Epithelial cell of proximal tubule (primary cell): ENCODE measurements at regions not wholly inside any gene's neighbourhood (a gene's known extent, or its start where the extent isn't known, plus 50 kb on each side); places are given as distances from the start of the nearest gene placed in this dataset.

Experiments
- DNase-seq: peaks from one replicate; pipeline ENCODE4 v3.0.0-alpha.2; 2011; ENCODE audit warnings: low read depth
- H3K4me3 ChIP-seq: 2 replicates; pipeline ENCODE4 v1.5.1; 2011; ENCODE audit warnings: low read depth, mild to moderate bottlenecking, low read length
- TF ChIP-seq, protein P1 (sequence below): conservative IDR thresholded peaks from 2 replicates; pipeline ENCODE4 v1.5.1; 2012; ENCODE audit warnings: low read depth, mild to moderate bottlenecking, low read length

DNA sequence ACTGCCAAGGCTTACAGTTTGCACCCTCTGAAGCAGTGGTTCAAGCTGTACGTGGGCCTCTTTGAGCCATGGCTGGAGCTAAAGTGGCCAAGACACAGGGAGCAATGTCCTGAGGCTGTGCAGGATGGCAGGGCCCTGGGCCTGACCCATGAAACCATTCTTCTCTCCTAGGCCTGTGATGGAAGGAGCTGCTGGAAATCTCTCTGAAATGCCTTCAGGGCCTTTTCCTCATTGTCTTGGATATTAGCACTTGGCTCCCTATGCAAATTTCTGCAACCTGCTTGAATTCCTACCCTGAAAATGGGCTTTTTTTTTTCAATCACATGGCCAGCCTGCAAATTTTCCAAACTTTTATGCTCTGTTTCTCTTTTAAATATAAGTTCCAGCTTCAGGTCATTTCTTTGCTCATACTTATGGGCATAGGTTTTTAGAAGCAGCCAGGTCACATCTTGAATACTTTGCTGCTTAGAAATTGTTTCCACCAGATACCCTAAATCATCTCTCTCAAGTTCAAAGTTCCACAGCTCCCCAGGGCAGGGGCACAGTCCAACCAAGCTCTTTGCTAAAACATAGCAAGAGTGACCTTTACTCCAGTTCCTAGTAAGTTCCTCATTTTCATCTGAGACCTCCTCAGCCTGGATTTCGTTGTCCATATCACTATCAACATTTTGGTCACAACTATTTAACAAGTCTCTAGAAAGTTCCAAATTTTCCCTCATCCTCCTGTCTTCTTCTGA lies 138.3 kb downstream of the OSTF1 start:
- TF ChIP-seq, protein P1, sequence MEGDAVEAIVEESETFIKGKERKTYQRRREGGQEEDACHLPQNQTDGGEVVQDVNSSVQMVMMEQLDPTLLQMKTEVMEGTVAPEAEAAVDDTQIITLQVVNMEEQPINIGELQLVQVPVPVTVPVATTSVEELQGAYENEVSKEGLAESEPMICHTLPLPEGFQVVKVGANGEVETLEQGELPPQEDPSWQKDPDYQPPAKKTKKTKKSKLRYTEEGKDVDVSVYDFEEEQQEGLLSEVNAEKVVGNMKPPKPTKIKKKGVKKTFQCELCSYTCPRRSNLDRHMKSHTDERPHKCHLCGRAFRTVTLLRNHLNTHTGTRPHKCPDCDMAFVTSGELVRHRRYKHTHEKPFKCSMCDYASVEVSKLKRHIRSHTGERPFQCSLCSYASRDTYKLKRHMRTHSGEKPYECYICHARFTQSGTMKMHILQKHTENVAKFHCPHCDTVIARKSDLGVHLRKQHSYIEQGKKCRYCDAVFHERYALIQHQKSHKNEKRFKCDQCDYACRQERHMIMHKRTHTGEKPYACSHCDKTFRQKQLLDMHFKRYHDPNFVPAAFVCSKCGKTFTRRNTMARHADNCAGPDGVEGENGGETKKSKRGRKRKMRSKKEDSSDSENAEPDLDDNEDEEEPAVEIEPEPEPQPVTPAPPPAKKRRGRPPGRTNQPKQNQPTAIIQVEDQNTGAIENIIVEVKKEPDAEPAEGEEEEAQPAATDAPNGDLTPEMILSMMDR, result no peak
- DNase-seq, result no peak
- H3K4me3 ChIP-seq, result no peak overlapping the region

DNA sequence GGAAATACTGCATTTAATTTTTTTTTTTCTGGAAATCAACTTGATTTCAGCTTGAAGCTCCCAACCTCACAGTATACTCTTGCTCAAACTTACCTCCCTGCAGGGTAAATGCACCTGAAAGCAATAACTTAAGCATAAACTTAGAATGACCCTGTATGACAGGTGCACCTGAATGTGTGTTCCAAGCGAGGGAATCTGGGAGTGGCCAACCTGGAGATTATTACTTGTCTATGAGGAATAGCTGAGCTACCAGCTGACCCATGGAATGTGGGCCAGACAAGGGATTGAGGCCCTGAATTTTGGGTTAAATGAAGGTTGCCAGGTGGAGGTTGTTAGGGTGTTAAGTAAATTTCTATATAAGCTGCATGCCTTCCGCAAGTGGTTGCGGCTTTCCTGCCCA lies 140.6 kb downstream of the OSTF1 start:
- H3K4me3 ChIP-seq, result no peak overlapping the region
- TF ChIP-seq, protein P1, result no peak
- no peak for DNase-seq

DNA sequence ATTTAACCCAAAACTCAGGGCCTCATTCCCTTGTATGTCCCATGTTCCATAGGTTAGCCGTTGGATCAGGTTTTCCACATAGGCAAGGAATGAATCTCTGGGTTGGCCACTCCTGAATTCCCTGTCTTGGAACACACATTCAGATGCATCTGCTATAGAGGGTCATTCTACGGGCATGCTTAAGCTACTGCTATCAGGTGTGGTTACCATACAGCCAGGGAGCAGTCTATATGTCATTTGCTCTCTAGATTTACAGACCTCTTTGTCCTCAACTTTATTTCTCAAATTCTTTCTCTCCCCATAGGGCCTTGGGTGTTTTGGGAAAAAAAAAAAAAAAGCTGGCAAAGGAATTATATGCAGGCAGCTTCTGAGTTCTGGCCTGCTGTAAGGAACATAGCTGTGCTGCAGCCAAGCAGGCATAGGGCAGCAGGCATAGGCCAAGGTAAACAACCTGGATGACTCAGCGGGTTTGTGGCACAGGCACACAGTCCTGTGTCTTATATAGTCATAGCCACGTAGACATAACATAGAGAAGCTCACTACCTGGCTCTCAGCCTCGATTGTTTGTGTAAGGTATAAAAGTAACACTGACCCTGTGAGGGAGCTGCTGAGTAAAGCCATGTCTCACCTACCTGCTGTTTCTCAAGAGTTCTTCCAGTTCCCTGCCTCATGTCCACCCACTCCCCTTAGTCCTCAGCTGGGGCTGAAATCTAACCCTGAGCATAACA lies 141.5 kb downstream of the OSTF1 start:
- DNase-seq, result peak; percentile 75
- no peak overlapping the region for H3K4me3 ChIP-seq
- TF ChIP-seq, protein P1, result peak; percentile 20

DNA sequence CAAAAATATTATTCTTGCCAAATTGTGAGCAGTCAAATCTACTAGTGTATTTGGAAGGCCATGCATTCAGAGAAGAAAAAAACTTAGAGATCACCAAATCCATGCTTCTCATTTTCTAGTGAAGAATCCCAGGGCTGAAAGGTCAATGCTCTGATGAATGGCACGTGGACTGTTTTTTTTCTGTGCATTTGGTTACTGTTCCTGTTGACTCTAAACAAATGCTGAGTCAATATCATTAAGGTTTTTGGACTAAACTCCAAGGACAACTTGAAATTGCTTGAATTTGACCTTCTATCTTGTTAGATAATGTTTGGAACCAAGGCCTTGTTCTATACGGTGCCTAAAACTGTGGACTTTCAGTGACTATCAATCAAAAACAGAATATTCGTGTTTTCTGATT lies 142.2 kb downstream of the OSTF1 start:
- TF ChIP-seq, protein P1, result no peak
- no peak overlapping the region for H3K4me3 ChIP-seq
- DNase-seq, result no peak

DNA sequence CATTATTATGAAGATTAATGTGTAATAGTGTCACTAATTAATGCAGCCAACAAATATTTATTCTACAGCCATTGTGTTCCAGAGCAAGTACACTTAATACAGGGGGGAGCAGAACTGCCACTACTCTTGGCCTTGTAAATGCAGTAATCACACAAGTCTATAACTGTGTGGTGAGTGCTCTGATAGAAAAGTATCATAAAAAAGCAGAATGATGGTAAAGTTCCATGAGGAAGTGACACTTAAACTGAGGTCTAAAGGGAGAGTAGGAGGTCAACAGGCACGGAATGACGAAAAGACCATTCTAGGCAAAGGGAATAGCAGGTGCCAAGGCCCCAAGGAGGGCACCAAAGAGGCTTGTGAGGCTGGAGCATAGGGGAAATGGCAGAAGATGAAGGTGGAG lies 142.9 kb downstream of the OSTF1 start:
- DNase-seq, result no peak
- TF ChIP-seq, protein P1, result no peak
- H3K4me3 ChIP-seq, result no peak overlapping the region

DNA sequence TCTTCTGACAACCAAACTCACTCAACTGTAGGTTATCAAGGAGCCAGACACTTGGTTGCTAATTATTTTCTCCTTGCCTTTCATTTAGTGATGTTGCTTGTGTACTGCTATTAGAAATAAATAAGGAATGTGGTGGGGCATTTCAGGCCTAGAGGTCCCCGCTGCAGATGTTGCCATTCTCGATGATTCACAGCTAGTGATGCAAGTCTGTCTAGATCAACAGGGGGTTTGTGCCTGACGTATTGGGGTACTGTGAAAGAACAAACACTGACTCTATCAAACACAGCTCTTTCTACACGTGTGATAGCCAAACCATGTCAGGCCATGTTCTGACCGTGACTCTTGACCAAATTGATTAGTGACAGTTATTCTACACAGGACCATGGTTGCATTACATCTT lies 144.7 kb downstream of the OSTF1 start:
- no peak overlapping the region for H3K4me3 ChIP-seq
- DNase-seq, result no peak
- TF ChIP-seq, protein P1, result no peak
